ENCODE measurements at regions not wholly inside any gene's neighbourhood (a gene's known extent, or its start where the extent isn't known, plus 50 kb on each side); places are given as distances from the start of the nearest gene placed in this dataset.

- no peak for TF ChIP-seq SUZ12 (IDR thresholded peaks at IDR 0.05)
- no peak for TF ChIP-seq FOXA1 (IDR thresholded peaks at IDR 0.05)
- no peak for TF ChIP-seq SP1 (IDR thresholded peaks at IDR 0.05)
- TF ChIP-seq ARNT (IDR thresholded peaks at IDR 0.05) = no peak
Observed at GRCh38 chr11:80194625-80195024, 753.8 kb upstream of the TENM4 start.
